ENCODE measurements at regions not wholly inside any gene's neighbourhood (a gene's known extent, or its start where the extent isn't known, plus 50 kb on each side); places are given as distances from the start of the nearest gene placed in this dataset.

DNA sequence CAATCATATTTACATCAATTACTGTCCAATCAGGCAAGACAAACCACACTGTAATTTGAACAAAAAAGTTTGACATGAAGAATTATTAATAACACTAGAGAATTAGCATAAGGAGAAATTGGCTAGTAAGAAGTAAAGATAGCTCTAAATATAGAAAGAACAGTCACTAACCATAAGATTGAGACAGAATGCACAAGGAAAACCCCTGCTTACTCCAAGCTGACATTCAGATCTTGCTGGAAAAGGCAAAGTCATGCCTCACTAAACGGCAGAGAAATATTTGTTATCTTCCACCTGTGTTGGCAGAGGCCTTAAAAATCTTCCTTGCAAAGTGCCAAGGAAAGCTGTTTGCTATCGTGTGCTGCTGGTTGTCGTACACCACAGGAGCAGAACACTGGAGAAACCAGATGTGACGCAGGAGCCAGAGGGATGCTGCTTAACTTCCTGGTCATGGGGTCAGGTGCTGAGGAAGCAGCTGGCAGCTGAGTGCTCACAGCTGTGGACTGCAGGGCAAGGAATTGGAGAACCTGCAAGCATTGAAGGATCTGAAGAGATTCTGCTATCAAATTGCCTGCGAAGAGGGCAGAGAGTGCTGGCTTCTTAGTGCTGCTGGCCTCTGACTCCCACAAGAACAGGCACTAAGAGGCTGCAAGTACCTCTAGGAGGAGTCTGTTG lies 1323.3 kb downstream of the LRFN5 start:
- DNase-seq (ENCODE audit: low spot score): no peak

DNA sequence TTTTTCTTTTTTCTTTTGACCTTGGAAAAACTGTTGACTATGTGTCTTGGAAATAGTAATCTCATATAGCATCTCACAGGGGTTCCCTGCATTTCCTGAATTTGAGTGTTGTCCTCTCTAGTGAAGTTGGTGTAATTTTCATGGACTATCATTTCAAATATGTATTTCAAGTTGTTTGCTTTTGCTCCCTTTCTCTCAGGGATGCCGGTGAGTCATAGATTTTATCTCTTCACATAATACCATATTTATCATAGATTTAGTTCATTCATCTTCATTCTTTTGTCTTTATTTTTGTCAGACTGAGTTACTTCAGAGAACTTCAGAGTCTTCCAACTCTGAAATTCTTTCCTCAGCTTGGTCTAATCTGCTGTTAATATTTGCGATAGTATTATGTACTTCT lies 1320.6 kb downstream of the LRFN5 start:
- no peak for DNase-seq (ENCODE audit: low spot score)

DNA sequence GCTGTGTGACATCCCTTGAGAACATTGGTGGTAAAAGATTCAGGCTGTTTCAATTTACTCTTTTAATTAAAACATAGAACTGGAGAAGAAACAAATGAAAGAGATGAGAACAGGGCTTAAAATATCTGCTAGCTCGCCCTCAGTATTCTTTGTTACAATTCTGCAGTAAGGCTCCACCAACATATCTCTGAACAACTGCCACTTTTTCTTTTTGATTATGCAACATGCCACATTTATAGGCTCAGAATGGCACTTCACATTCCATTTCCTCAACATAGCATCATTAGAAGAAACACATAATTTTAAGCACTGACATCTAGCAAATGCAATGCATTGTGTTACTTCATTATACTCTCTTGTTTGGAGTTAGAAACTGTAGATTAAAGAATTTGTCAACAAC lies 1315.2 kb downstream of the LRFN5 start:
- no peak for DNase-seq (ENCODE audit: low spot score)

DNA sequence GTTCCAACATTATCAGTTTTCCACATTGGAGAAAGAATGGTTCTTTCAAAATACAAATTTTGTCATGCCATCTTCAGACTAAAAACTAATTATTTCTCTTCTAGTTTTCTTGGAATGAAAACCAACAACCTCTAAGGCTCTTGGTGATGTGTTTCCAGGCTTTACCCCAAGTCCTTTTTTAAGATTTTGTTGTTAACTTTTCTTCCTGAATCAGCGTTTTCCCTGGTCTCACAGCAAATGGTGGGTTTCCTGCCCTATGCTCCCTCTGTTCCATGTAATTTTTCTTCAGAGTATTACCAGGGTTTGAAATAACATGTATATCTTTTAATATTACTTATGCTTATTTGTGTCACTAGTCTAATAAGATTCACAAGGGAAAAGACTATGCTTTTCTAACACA lies 1311.9 kb downstream of the LRFN5 start:
- no peak for DNase-seq (ENCODE audit: low spot score)

DNA sequence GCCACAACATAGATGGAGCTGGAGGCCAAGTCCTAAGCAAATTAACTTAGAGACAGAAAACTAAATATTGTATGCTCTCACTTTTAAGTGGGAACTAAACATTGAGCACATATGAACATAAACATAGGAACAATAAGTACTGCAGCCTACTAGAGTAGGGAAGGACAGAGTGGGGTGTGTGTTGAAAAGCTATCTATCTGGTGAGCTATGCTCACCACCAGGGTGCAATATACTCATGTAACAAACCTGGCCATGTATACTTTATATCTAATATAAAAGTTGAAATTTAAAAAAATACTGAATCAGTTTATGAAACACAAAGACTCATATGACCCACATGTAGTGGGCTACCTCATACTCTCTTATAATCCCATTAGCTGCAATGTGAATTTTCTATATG lies 1305.0 kb downstream of the LRFN5 start:
- no peak for DNase-seq (ENCODE audit: low spot score)

DNA sequence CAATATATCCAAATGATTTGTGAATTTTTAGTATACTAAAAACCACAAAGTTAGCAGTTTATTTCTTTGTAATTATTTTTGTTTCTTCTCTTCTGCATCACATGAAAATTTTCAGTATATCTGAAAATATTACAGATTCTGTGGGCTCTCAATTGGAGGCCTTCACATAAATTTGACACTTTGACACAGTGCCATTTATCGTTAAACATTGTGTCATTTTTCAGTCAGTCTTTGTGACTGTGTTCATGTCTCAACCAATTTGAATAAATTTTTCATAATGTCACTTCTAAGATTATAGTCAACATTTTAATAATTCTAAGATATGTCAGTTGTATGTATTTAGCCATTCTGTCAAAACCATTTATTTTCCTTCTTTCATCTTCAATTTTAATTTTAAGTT lies 1303.0 kb downstream of the LRFN5 start:
- no peak for DNase-seq (ENCODE audit: low spot score)

DNA sequence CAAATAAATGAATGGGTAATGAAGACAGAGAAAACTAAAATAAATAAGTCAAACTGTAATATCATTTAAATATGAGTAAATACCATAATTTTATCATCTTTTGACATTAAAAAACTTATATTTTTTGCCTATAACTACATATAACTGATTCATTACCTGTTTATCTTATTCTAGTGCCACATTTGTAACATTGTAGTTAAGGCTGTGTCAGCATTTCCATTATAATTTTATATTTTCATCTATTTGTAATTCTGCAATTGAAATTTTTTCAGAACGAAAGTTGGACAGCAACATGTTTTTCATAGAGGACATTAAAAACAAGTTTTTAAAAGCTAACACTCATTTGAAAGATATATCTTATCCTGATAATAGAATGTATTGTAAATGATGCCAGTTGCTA lies 1286.5 kb downstream of the LRFN5 start:
- no peak for DNase-seq (ENCODE audit: low spot score)

DNA sequence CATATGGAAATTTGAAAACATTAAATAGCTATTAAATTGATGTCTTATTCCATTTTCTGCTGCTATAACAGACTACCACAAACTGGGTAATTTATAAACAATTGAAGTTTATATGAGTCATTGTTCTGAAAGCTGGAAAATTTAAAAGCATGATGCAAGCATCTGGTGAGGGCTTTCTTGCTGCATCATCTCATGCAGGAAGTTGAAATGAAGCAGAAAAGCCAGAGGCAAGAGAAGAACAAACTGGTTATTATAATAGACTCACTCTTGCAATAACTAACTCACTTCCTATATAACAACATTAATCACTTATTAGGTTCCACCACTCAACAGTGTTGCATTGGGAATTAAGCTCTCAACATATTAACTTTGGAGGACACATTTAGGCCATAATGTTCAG lies 1277.4 kb downstream of the LRFN5 start:
- DNase-seq (ENCODE audit: low spot score): no peak

DNA sequence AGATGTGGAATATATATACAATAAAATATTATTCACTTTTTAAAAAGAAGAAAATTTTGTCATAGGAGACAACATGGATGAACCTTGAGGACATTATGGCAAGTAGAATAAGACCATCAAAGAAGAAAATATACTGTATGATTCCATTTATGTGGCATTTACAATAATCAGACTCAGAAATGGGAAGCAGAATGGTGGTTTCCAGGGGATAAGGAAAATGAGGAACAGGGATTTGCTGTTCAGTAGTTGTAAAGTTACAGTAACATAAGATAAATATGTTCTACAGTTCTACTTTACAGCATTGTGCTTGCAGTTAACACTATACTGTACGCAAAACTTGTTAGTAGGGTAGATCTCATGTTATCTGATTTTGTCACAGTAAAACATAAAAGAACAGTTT lies 1271.0 kb downstream of the LRFN5 start:
- DNase-seq (ENCODE audit: low spot score): no peak

DNA sequence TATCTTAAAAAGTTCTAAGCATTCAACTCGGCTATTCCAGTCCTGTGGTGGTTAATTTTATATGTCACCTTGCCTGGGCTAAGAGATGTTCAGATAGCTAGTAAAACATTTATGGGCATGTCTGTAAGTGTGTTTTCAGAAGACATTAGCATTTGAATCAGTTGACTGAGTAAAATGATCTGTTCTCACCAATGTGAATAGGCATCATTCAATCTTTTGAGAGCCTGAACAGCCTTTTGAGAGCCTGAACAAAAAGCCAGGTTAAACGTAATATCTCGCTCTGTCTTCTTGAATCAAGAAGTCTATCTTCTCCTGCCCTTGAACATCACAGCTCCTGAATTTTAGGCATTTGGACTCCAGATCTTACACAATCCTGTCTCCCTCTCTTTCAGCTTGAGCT lies 1266.1 kb downstream of the LRFN5 start:
- DNase-seq (ENCODE audit: low spot score): no peak

DNA sequence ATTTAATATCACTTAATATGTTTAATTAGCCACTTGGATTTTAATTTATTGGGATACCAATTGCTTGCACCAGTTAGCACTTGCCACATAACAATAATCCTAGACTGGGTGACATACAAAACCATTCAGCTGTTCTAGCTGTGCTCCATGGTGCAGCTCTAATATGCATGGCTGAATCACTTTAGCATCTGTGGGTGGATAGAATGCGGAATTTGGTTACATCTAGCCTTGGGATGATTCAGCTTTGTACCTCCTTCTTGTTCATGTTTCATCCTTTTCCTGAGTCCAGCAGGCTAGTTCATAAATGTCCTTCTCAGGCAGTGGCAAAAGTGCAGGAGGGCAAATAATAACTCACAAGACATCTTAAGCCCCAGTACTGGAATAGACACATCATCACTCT lies 1263.0 kb downstream of the LRFN5 start:
- DNase-seq (ENCODE audit: low spot score): no peak

DNA sequence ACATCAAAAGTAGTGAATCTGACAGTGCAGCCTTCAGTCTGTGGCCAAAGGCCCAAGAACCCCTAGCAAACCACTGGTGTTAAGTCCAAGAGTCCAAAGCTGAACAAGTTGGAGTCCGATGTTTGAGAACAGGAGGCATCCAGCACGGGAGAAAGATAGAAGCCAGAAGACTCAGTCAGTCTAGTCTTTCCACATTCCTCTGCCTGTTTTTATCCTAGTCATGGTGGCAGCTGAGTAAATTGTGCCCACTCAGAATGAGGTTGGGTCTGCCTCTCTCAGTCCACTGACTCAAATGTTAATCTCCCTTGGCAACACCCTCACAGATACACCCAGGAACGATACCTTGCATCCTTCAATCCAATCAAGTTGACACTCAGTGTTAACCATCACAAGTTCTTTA lies 1255.4 kb downstream of the LRFN5 start:
- DNase-seq (ENCODE audit: low spot score): no peak

DNA sequence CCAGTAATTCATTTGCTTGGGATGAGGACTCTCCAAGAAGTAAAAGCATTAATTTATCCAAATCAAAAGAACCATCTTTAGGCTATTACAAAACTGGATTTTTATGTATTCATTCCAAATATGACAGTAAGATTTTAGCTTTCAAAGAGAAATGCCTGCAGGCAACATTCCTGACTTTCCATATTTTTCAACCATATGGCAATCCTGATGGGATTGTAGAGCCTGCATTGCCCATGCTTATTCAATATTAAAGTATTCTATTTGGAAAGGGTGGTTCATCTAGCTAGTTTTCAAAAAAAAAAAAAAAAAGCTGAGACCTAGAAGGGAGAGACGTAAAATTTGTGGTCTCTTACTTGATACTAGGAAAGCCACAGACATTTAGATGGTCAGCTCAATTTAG lies 1253.7 kb downstream of the LRFN5 start:
- DNase-seq (ENCODE audit: low spot score): no peak

DNA sequence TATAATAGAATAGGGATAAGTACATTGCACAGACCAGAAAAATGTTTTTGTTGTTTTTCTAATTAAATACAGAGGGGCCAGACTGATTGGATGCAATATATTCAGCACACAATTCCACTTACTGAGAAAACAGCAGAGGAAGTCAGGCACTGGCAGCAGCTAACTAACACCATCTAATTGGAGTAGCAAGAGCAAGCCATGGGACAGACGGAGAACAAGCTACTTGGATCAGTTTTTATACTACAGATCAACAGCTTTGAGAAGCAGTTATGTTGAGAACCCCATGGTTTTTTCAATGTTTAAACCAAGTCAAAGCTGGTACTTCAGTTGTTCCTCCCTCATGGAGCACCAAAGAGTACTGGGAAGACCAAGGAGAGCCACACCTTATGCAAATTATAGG lies 1249.4 kb downstream of the LRFN5 start:
- no peak for DNase-seq (ENCODE audit: low spot score)

DNA sequence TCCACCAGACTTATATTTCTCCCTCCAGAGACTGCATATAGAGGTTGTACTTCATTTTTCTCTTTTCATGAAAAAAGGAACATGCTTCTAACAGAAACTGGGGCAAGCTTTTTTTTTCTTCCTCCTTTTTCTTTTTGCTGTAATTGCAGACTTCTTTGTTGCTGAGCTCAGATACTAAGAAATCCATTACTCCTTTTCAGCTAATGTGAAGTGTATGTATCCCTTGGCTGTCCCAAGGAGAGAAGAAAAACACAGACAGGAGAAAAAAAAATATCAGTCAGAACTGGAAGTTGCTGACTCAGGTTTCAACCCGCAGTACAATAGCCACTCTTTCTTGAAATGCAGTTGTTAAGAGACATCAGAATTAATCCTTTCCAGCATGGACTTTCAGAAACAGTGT lies 1248.4 kb downstream of the LRFN5 start:
- DNase-seq (ENCODE audit: low spot score): no peak

DNA sequence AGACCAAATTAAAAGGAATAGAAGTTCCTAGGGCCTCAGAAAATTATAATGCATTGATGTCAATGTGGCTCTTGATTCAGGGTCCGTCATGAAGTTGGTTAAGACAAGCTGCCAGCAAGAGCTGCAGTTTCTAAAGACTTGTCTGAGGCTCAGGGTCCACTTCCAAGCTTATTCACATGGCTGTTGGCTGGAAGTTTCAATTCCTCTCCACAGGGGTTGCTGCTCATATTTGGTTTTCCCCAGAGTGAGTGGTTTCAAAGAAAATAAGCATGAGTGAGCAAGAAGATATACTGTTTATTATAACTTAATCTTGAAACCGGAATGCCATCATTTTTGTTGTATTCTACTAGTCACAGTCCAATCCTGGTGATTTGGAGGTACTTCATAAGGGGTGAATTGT lies 1247.4 kb downstream of the LRFN5 start:
- DNase-seq (ENCODE audit: low spot score): no peak

DNA sequence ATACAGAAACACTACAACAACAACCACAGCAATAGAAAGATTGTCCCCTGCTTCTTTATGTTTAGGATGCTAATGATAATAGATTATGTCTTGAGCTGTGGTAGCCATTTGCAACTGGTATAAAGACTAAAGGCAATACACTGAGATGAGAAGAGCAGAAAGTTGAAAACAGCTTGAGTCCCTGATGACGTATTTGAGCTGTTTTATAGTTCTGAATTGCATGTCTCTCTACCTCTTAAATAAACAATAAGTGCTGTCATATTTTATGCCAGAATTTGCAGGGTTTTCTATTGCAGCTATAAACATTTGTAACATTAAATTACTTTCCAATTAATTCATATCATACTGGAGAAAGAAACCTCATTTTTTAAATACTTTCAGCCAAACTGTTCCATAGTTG lies 1242.0 kb downstream of the LRFN5 start:
- no peak for DNase-seq (ENCODE audit: low spot score)

DNA sequence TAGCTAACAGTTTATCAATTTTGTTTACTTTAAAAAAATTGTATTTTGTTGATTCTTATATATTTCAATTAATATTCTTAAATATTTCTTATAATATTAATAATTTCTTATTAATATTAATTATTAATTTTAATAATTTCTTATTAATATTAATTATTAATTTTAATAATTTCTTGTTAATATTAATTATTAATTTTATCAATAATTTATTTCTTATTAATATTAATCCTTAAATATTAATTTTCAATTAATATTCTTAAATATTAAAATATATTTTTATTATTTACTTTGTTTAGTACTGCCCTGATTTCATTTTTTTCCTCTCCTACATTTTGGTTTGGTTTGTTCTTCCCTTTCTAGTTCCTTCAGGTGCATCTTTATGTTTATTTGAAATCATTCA lies 1208.1 kb downstream of the LRFN5 start:
- no peak for DNase-seq (ENCODE audit: low spot score)

DNA sequence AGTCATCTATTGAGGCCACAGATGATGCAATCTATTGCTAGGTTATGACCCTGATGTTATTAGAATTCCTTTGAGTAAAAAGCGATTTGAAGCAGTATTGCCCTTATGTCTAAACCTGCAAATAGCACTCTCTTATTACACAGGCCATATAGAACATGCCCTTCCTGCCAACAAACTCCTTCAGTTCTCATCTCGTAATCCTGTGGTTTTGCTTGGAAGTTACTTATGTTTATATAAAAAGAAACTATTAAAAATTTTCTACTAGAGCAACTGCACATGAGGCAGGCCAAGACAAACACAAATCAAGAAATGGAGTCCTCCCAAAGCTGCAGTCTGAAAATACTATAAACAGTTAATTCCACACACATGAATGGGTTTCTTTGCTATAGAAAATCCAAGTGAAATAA lies 1200.2 kb downstream of the LRFN5 start:
- DNase-seq (ENCODE audit: low spot score): no peak

DNA sequence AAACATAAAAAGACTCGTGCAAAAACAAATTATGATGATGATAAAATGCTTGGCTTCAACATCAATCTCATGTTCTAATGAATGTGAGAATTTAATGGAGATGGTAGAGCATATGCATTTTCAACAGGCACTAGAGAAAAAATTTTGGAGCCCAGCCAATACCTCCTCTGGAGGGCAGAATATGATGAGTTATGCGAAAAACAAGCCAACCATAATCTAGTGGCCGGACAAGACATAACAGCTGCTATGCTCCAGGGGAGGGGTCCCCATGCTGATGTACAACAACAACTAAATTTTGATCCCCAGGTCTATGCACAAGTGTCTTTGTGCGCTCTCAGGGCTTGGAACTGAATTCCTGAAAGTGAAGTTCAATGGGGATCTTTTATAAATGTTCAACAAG lies 1197.5 kb downstream of the LRFN5 start:
- no peak for DNase-seq (ENCODE audit: low spot score)

DNA sequence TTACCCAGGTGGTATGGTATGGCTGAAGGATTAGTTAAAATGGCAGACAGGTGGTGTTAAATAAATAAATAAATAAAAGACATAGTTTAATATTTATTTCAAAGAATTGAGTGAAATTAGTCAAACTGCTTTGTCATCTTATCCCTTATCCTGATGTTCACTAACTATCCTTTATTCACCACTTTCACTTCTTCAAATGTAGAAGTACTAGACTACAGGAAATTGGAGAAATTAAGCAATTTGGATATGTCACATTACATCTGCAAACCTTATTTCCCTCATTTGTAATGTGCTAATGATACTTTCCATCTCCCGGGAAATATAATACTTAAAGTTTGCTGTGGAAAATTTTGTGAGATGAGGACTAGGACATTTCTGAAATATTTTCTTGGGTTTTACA lies 1195.7 kb downstream of the LRFN5 start:
- no peak for DNase-seq (ENCODE audit: low spot score)

DNA sequence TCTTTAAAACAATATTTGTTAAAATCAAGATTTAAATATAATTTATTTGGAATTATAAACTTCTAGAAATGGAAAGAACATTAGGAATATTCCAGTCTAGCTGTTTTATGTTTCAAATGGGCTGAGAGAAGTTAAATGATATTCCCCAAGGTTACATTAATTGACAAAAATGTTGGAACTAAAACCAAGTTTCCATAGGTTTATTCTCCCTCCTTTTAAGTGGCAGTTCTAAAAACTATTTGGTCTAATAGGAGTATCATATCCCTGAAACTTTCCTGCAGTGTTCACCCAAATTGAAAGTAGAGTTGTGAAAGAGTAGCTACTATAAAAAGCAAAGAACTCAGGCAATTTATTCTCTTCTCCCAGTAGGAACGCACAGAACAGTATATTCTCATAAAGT lies 1185.5 kb downstream of the LRFN5 start:
- no peak for DNase-seq (ENCODE audit: low spot score)

DNA sequence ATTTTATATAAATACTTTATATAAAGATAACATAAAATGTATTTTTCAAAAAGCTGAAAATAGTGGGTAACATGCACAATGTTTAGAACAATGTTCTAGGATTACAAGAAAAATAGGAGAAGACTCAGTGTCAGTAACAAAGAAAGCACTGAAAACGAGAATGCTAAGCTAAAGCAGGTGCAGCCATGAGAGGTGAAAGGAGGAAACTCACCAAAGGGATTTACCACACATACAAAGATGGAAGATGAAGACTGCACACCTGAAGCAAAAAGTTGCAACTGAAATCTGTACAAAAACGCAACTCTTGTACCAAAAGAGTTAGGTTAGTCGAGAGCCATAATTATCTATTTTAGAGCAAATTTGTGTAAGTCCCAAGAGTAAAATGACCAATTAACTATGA lies 1176.1 kb downstream of the LRFN5 start:
- DNase-seq (ENCODE audit: low spot score): no peak

DNA sequence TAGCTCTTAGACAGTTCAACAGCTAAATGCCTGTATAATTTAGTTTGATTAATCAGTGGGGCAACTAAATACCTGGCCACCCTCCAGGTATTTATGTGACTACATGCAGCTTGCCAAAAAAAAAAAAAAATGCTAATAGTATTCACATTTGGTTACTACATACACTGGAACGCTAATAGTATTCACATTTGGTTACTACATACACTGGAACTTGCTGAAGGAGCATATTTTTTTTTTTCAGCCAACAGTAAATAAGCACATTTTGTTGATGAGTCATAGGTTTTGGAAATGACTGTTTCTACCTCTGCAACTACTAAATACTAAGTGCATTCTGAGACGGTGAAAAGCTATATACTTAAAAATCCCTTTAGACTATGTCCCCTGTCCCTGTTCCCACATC lies 1172.3 kb downstream of the LRFN5 start:
- DNase-seq (ENCODE audit: low spot score): no peak

DNA sequence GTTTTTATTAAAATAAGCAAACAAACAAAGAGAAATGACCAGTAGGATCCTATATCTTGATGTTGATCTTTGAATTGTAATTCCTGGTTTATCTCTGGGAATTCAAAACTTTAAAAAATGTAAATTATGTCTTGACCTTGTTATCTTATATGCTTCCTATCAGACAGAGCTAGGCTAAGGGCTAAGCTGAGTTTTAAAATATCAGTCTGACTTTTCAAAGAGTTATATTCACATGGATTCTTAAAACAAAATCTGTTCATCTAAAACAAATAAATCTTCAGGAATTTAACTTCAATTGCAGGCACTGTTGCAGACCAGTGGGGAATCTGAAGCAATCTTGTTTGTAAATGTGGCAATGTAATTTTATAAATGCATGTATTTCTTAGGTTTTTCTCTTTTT lies 1144.1 kb downstream of the LRFN5 start:
- no peak for DNase-seq (ENCODE audit: low spot score)
